GM03348 (cell line): ENCODE measurements at regions not wholly inside any gene's neighbourhood (a gene's known extent, or its start where the extent isn't known, plus 50 kb on each side); places are given as distances from the start of the nearest gene placed in this dataset.

Experiments
- DNase-seq: peaks from one replicate; pipeline ENCODE4 v3.0.0; 2012; ENCODE audit warnings: low spot score

DNA sequence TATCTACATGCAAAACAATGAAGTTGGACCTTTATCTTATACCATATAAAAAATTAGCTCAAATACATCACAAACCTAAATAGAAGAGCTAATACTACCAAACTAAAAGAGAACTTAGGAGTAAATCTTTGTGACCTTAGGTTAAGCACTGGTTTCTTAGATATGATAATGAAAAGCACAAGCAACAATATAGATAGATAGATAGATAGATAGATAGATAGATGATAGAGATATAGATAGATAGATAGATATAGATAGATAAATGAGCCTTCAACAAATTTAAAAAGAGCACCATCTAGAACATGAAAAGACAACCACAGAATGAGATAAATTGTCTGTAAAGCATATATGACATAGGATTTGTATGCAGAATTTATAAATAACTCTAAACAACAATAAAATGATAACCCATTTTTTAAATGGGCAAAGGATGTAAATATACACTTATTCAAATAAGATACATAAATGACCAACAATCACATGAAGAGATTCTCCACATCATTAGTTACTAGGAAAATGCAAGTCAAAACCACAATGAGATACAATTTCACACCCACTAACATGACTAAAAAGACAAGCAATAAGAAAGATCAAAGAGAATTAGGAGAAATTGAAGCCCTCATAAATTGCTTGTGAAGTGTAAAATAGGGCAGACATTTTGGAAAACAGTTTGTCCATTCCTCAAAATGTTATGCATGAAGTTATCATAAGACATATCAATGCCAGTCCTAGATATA lies 293.7 kb downstream of the BTG1 start:
- no peak for DNase-seq

- peak; percentile 9 for DNase-seq
Measured at GRCh38 chr12:91846466-91847055, 299.1 kb downstream of the BTG1 start.

GRCh38 chr12:91845365-91845764 lies 300.3 kb downstream of the BTG1 start:
- no peak for DNase-seq

- DNase-seq = no peak
Measured at GRCh38 chr12:91841822-91842221, 303.8 kb downstream of the BTG1 start.

GRCh38 chr12:91836696-91837095 lies 308.9 kb downstream of the BTG1 start:
- DNase-seq = no peak

DNA sequence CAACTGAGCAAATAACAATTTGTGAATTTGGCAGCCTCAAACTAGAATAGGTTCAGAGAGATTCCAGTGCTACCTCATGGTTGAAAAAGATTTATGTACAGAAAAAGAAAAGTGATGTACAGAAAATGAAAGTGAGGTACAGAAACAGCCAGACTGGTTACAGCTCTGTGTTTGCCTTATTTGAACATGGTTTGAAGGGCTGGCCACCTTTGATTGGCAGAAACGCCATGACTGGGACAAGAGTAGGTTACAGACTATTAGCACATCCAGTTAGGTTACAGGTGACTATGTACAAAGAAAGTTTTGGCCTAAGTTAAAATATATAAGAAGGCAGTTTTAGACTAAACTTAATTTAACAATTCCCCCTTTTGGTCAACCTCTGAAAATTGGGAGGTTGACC lies 309.4 kb downstream of the BTG1 start:
- no peak for DNase-seq

DNA sequence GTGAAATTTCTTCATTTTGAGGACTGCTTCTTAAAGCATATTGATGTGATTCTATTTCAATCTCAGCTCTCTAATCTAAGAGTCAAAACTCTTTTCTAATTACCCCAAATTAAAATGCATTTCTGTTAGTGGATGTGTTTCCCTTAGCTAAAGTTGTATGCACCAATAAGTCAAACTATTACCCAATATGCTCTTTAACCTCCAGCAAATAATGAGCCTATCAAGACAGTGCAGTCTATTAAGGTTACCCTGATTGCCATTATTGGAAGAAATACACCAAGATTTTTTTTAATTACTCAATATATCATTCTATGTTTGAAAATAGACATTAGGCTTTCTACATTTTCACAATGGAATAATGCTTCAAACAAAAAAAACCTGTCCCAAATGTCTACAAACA lies 310.0 kb downstream of the BTG1 start:
- DNase-seq = no peak

DNA sequence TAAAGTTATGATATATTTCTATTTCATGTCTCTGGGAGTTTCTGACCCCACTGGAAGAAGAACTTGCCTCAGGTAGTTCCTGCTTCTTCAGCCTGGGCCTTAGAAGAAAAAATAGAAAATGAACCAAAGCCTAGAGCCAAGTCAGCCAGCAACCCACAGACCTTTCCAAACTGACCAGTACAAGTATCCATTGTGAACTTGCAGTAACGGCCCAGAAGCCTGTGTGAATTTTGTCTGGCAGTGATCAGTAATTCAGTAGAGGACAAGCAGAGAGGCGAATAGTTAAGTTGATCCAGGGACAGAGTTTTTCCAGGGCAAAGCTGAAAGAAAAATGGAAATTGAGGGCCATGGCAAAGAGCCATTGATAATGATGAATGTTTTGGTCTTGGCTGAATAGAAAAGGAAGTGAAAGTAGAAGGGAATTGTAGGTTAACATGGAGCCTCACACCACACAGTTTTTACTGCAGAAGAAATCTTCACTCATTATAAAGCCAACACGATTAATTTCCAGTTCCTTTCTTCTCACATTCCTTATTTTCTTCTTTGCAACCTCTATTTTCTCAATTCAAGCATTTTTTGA lies 311.8 kb downstream of the BTG1 start:
- DNase-seq = no peak

DNA sequence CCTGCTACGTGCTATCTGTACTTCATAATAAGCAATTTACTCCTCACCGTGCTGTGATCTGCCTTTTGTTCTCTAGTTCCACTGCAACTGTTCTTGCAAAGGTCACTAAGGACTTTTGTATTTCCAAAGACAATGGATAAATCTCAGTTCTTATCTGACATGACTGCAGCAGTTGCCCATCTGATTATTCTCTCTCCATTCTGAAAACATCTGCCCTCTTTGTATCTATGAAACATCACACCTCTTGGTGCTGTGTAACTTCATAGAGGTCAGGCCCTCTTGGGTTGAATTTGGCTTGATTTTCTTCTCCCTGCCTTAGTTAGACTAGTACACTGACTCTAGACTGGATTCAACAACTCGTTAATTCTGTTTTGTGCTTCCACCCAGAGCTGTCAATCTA lies 319.6 kb downstream of the BTG1 start:
- DNase-seq = no peak

DNA sequence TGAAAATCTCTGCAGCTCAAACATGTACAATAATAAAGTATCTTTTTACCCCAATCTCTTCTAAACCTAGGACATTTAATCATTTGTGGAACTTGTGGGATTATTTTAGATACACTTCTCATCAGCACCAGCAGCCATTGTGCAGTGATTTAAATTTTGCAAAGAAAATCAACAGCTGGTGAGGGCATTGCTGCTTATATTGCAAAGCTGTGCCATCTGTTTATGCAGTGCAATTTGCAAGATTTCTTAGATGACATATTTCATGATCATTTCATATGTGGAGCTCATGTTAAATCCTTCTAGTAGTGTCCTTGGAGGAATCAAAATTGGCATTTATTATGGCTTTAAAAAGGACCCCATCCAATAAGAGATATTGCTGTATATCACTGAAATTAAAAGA lies 320.7 kb downstream of the BTG1 start:
- no peak for DNase-seq

DNA sequence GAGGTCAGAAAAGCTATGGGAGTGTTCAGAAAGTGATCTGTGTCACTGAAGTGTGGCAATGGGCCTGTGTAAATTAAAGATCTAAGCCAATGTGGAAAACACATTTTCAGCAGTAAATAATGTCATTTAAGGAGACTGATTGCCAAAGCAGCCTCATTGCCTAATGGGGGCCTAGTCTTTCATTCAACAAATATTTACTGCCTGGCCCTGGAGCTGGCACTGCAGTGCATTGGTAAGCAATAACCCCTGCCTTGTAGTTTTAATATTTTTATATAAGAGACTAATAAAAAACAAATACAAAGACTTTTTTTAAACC lies 326.6 kb downstream of the BTG1 start:
- peak; percentile 4 for DNase-seq

- DNase-seq = no peak
Measured at GRCh38 chr12:91818227-91819131, 327.2 kb downstream of the BTG1 start.

DNA sequence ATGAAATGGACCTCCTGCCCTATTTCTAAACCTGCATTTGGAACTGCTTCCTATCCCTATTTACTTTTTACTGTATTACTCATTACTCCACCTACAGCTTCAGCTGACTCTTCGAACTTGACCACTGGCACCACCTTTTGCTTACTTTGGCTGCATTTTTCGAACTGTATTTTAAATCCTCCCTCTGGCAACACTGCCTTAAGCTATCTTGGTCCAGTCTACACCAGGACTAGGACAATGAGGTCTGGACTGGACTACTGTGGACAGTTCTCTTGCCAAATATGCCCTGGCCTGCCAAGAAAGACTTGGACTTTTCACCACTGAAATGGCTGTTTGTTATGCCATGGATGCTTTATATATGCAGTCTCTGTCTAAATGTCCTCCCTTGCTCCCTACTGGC lies 328.1 kb downstream of the BTG1 start:
- DNase-seq = peak; percentile 6

DNA sequence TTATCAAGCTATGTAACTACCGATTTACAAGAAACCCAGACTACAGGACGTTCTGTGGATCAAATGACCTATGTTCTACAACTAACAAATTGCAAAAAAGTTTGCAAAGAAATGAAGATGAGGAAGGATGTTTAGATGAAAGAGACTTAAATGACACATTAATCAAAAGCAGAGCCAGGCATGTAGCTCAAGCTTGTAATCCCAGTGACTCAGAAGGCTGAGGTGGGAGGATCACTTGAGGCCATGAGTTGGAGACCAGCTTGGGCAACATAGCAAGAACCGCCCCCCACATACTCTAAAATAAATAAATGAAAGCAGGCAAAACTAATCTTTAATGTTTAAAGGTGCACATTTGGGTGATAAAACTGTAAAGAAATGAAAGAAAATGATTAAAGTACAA lies 331.9 kb downstream of the BTG1 start:
- DNase-seq = no peak

DNA sequence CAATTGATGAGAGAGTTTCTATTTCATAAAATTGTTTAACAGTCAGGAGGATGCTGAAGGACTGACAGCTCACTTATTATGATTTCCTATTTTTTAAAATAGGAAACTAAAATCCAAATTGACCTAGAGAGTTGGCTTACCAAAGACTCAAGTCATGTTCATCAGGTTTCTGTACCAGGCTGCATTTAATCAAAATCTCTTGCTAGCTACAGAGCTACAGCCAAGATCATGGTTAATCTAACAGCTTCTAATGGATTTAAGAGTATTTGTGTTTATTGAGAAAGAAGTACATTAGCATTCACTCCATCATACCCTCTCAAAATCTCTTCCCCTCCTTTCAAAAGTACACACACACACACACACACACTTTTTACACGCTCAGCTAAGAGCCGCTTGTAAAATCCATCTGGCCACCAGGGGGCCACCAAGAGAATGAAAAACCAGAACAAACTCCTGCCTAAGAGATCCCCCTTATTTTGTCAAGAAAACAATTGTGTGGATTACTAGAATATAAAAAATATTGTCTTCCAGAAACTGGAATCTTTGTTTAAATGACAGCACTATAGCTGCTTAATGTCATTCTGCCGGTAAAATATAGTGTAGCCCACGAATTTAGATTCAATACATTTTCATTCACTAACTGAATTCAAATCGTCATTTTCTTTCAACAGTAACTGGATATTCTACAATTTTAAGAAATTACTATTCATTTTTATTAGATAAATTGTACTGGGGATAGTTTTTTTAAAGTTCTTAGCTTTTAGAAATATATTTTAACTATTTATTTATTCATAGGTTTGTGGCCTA lies 334.0 kb downstream of the BTG1 start:
- DNase-seq = peak; percentile 51

DNA sequence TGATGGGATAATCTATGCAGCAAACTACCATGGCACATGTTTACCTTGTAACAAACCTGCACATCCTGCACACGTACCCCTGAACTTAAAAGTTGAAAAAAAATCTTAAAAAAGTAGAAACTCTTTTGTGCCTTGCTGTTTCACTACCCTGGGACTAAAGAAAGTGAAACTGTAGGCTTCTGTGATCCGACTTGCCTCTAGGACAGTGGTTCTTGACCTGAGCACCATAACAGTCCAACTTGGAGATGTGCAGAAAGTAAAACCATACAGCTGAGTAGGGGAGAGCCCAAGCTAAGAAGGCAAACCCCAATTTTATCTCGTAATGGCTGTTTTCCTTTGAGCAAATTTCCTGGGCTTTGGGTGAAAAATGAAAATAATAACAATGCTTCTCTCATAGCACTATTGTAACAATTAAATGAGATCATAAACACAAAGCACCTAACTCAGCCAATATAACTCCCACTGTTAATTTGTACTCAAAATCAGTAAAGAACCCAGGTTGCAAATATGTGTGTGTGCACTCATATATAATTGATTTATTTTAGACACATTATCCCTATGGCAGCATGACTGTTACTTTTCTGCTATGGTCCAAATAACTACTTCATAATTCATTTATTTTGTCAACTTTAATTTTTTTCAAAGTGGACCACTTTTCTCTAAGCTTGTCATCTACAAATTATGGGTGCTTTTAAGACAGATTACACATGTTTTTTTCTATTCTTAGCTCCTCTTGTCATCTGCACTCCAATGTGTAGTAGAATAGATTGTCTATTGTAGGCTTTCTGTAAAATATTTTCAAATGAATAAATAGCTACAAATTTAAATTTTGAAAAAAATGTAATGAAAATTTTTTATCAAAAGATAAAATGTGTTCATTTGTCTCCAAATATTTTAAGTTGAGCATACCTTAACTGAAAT lies 334.9 kb downstream of the BTG1 start:
- no peak for DNase-seq

DNA sequence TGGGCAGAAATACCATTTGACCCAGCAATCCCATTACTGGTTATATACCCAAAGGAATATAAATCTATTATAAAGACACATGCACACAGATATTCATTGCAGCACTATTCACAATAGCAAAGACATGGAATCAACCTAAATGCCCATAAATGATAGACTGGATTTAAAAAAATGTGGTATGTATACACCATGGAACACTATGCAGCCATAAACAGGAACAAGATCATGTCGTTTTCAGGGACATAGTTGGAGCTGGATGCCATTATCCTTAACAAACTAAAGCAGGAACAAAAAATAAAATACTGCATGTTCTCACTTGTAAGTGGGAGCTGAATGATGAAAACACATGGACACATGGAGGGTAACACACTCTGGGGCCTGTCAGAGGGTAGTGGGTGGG lies 335.6 kb downstream of the BTG1 start:
- DNase-seq = no peak

DNA sequence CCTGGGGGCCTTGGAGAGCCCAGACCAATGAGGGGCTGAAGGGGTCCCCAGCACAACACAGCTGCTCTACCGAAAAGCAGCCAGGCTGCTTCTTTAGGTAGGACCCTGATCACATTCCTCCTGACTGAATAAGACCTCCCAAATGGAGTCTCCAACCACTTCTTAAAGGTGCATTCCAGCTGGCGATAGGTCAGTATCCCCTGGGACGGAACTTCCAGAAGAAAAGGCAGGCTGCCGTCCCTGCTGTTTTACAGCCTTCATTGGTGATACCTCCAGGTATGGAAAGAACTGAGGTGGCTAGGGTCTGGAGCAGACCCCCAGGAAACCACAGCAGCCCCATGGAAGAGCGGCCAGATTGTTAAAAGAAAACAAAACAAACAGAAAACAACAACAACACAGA lies 340.6 kb downstream of the BTG1 start:
- DNase-seq = no peak

DNA sequence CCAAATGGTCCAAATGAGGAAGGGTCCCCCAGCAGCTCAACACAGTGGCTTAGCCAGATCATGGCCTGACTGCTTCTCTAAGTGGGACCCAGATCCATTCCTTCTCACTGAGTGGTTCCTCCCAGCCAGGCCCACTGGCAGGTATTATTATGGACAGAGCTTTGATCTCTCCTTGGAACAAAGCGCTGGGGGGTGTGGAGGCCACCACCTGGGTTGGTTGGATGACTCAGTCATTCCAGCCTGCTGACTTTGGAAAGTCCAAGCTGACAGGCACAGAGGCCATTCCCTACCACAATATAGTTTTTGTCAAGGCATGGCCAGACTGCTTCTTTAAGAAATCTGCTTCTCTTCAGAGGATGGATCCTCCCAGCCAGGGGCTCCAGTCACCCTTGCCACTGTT lies 341.1 kb downstream of the BTG1 start:
- DNase-seq = no peak

DNA sequence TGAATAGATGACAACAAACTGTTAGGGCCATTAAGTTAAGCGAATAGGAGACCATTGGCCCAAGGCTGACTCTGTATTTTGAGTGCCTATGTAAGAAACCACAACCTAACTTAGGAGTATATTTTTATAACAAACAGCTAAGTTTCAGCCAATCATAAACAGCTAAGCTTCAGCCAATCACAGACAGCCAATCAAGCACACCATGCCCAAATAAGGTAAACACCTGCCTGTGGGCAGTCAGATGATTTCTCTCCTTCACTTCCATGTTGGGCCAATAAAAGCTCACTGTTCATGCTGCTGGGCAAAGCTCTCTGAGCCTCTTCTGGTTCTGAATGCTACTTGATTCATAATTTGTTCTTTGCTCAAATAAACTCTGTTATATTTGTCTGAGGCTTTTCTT lies 344.6 kb downstream of the BTG1 start:
- DNase-seq = no peak

DNA sequence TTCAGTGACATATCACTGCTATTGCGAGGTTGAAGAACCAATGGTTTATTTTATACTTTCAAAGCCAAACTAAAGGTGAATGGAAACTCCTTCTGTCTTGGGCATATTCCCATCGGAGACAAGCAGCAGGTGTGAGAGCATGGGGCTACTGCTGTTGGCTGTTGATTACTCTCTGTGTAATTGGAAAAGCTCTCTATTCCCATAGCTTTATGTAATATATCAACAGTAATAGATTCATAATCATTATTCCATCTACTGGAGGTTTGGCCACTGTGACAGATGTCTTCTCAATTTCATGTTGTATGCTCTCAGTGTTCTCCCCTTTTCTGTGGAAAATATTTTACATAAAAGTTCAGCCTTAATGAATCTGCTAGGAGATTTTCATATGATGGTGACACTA lies 352.0 kb downstream of the BTG1 start:
- DNase-seq = no peak
